HEK293 (cell line): ENCODE measurements at regions not wholly inside any gene's neighbourhood (a gene's known extent, or its start where the extent isn't known, plus 50 kb on each side); places are given as distances from the start of the nearest gene placed in this dataset.

Experiments used
- CTCF ChIA-PET: fragments of 350-600 bp; formaldehyde crosslinking; extraction: SDS; loops from one replicate; lab custom pipeline; 2021; ENCODE audit warnings: antibody characterized with exemption; lab: Yijun Ruan, JAX
- POLR2A ChIA-PET: fragments of 300-600 bp; formaldehyde crosslinking; extraction: SDS; loops from one replicate; lab custom pipeline; 2020; ENCODE audit warnings: antibody characterized with exemption, inconsistent platforms; lab: Yijun Ruan, JAX
- H3K27ac ChIP-seq: fragments of 200-500 bp; sonication (Bioruptor generic); 2 replicates; pipeline ENCODE4 v1.5.1; 2014; ENCODE audit warnings: low read depth, low read length, control low read depth, inconsistent platforms; ENCODE audit errors: extremely low read depth
- H3K36me3 ChIP-seq, 2 experiments: fragments of 200-500 bp in 1 of 2; sonication (Bioruptor generic) in 1 of 2; 1 replicate in 1 of 2; 2 replicates in 1 of 2; pipeline ENCODE4 v1.5.1; 2014 to 2017; ENCODE audit warnings: inconsistent platforms in 2 of 2, low read length in 2 of 2; ENCODE audit not compliant: control insufficient read depth in 2 of 2, insufficient read depth in 1 of 2
- H3K4me1 ChIP-seq: fragments of 200-500 bp; sonication (Bioruptor generic); 2 replicates; pipeline ENCODE4 v1.5.1; 2014; ENCODE audit warnings: mild to moderate bottlenecking, low read length, inconsistent platforms; ENCODE audit not compliant: control insufficient read depth, insufficient read depth
- H3K4me3 ChIP-seq: 2 replicates; pipeline ENCODE4 v1.5.1; 2011; ENCODE audit warnings: low read depth, mild to moderate bottlenecking, control low read depth, low read length, moderate library complexity
- H3K9me3 ChIP-seq: fragments of 200-500 bp; sonication (Bioruptor generic); 2 replicates; pipeline ENCODE4 v1.5.1; 2014; ENCODE audit warnings: low read depth, low read length, inconsistent platforms; ENCODE audit not compliant: control insufficient read depth, insufficient read depth
- GFI1B ChIP-seq: fragments of 450-650 bp; formaldehyde crosslinking; IDR thresholded peaks from 2 replicates; pipeline ENCODE4 v1.5.1; 2016; ENCODE audit warnings: missing biosample characterization, missing genetic modification characterization
- GLI2 ChIP-seq: fragments of 450-650 bp; formaldehyde crosslinking; IDR thresholded peaks from 2 replicates; pipeline ENCODE4; 2017; ENCODE audit warnings: missing biosample characterization, missing genetic modification characterization, low read depth, borderline replicate concordance
- GLIS2 ChIP-seq: fragments of 450-650 bp; formaldehyde crosslinking; IDR thresholded peaks from 2 replicates; pipeline ENCODE4 v1.5.1; 2016; ENCODE audit warnings: missing biosample characterization, missing genetic modification characterization
- HOXC10 ChIP-seq: sonication (generic); formaldehyde crosslinking; IDR thresholded peaks from 2 replicates; pipeline ENCODE4 v1.8.1; 2023; ENCODE audit warnings: mild to moderate bottlenecking, missing genetic modification reagents
- KLF1 ChIP-seq: fragments of 450-650 bp; formaldehyde crosslinking; IDR thresholded peaks from 2 replicates; pipeline ENCODE4 v1.5.1; 2016; ENCODE audit warnings: missing biosample characterization, missing genetic modification characterization
- KLF16 ChIP-seq: fragments of 450-650 bp; formaldehyde crosslinking; IDR thresholded peaks from 2 replicates; pipeline ENCODE4 v1.5.1; 2017; ENCODE audit warnings: missing biosample characterization, missing genetic modification characterization
- SP2 ChIP-seq: fragments of 450-650 bp; formaldehyde crosslinking; IDR thresholded peaks from 2 replicates; pipeline ENCODE4 v1.5.1; 2016; ENCODE audit warnings: missing biosample characterization, missing genetic modification characterization
- ZBTB17 ChIP-seq: fragments of 450-650 bp; formaldehyde crosslinking; IDR thresholded peaks from 2 replicates; pipeline ENCODE4 v1.5.1; 2016; ENCODE audit warnings: missing biosample characterization, missing genetic modification characterization
- ZFP41 ChIP-seq: fragments of 450-650 bp; formaldehyde crosslinking; IDR thresholded peaks from 2 replicates; pipeline ENCODE4 v1.5.1; 2016; ENCODE audit warnings: missing biosample characterization, missing genetic modification characterization, borderline replicate concordance
- ZNF121 ChIP-seq: fragments of 450-650 bp; formaldehyde crosslinking; IDR thresholded peaks from 2 replicates; pipeline ENCODE4 v1.5.1; 2016; ENCODE audit warnings: missing biosample characterization, missing genetic modification characterization
- ZNF175 ChIP-seq: fragments of 450-650 bp; formaldehyde crosslinking; IDR thresholded peaks from 2 replicates; pipeline ENCODE4 v1.5.1; 2016; ENCODE audit warnings: missing biosample characterization, missing genetic modification characterization
- ZNF214 ChIP-seq: fragments of 450-650 bp; formaldehyde crosslinking; IDR thresholded peaks from 2 replicates; pipeline ENCODE4 v1.5.1; 2017; ENCODE audit warnings: missing biosample characterization, mild to moderate bottlenecking, missing genetic modification characterization, borderline replicate concordance
- ZNF311 ChIP-seq: fragments of 450-650 bp; formaldehyde crosslinking; IDR thresholded peaks from 2 replicates; pipeline ENCODE4 v1.5.1; 2017; ENCODE audit warnings: missing biosample characterization, missing genetic modification characterization, borderline replicate concordance
- ZNF37A ChIP-seq: fragments of 450-650 bp; IDR thresholded peaks from 2 replicates; pipeline ENCODE4 v1.5.1; 2018; ENCODE audit warnings: missing biosample characterization, missing genetic modification characterization
- ZNF555 ChIP-seq: fragments of 450-650 bp; formaldehyde crosslinking; conservative IDR thresholded peaks from 2 replicates; pipeline ENCODE4 v1.5.1; 2017; ENCODE audit warnings: missing biosample characterization, mild to moderate bottlenecking, missing genetic modification characterization, inconsistent platforms
- ZNF560 ChIP-seq: fragments of 450-650 bp; formaldehyde crosslinking; IDR thresholded peaks from 2 replicates; pipeline ENCODE4 v1.5.1; 2017; ENCODE audit warnings: missing biosample characterization, missing genetic modification characterization, borderline replicate concordance
- ZNF561 ChIP-seq: fragments of 450-650 bp; IDR thresholded peaks from 2 replicates; pipeline ENCODE4 v1.5.1; 2018; ENCODE audit warnings: missing biosample characterization, missing genetic modification characterization, borderline replicate concordance
- ZNF629 ChIP-seq: fragments of 450-650 bp; formaldehyde crosslinking; IDR thresholded peaks from 2 replicates; pipeline ENCODE4 v1.5.1; 2017; ENCODE audit warnings: missing biosample characterization, missing genetic modification characterization
- ZNF660 ChIP-seq: fragments of 450-650 bp; IDR thresholded peaks from 2 replicates; pipeline ENCODE4 v1.5.1; 2018; ENCODE audit warnings: missing biosample characterization, mild to moderate bottlenecking, missing genetic modification characterization
- ZNF843 ChIP-seq: fragments of 450-650 bp; formaldehyde crosslinking; IDR thresholded peaks from 2 replicates; pipeline ENCODE4 v1.5.1; 2016; ENCODE audit warnings: missing biosample characterization, missing genetic modification characterization
- TF ChIP-seq, protein P1 (sequence below): fragments of 450-650 bp; formaldehyde crosslinking; IDR thresholded peaks from 2 replicates; pipeline ENCODE4 v1.5.0; 2017; ENCODE audit warnings: missing biosample characterization, missing genetic modification characterization, borderline replicate concordance
- TF ChIP-seq, protein P2 (sequence below): fragments of 450-650 bp; formaldehyde crosslinking; IDR thresholded peaks from 2 replicates; pipeline ENCODE4 v1.5.1; 2017; ENCODE audit warnings: missing biosample characterization, missing genetic modification characterization
- TF ChIP-seq, protein P3 (sequence below): fragments of 450-650 bp; formaldehyde crosslinking; optimal IDR thresholded peaks from 2 replicates; pipeline ENCODE3; 2016; ENCODE audit warnings: missing biosample characterization, mild to moderate bottlenecking, missing genetic modification characterization
- TF ChIP-seq, protein P4 (sequence below): fragments of 450-650 bp; formaldehyde crosslinking; IDR thresholded peaks from 2 replicates; pipeline ENCODE4 v1.5.1; 2017; ENCODE audit warnings: missing biosample characterization, missing genetic modification characterization
- TF ChIP-seq, protein P5 (sequence below): fragments of 450-650 bp; formaldehyde crosslinking; IDR thresholded peaks from 2 replicates; pipeline ENCODE4 v1.5.1; 2016; ENCODE audit warnings: missing biosample characterization, missing genetic modification characterization
- TF ChIP-seq, protein P6 (sequence below): fragments of 450-650 bp; formaldehyde crosslinking; IDR thresholded peaks from 2 replicates; pipeline ENCODE4 v1.5.1; 2016; ENCODE audit warnings: missing biosample characterization, missing genetic modification characterization

DNA sequence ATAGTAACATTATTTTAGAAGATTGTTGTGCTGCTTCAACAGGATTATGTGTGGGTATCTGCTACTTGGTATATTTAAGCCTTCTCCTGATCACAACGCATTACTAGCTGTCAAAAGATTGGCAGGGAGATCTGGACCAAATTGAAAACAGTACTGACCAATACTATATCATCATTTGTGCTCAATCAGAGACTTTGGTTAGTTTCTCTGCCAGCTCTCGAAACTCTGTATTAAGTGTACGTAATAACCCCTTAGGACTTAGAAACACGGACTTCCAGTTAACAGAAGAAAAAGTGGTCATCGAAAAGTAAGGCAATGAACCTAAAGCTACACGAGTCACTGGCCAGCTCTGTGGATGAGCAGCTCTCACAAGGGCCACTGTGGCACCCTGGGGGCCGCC, 146.0 kb downstream of the EVX1 start (continued):
- TF ChIP-seq GLIS2 (tag by site-specific recombination), result no peak
- TF ChIP-seq ZNF660 (tag by site-specific recombination), result no peak
- TF ChIP-seq ZBTB17, result no peak
- TF ChIP-seq, protein P1, sequence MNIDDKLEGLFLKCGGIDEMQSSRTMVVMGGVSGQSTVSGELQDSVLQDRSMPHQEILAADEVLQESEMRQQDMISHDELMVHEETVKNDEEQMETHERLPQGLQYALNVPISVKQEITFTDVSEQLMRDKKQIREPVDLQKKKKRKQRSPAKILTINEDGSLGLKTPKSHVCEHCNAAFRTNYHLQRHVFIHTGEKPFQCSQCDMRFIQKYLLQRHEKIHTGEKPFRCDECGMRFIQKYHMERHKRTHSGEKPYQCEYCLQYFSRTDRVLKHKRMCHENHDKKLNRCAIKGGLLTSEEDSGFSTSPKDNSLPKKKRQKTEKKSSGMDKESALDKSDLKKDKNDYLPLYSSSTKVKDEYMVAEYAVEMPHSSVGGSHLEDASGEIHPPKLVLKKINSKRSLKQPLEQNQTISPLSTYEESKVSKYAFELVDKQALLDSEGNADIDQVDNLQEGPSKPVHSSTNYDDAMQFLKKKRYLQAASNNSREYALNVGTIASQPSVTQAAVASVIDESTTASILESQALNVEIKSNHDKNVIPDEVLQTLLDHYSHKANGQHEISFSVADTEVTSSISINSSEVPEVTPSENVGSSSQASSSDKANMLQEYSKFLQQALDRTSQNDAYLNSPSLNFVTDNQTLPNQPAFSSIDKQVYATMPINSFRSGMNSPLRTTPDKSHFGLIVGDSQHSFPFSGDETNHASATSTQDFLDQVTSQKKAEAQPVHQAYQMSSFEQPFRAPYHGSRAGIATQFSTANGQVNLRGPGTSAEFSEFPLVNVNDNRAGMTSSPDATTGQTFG (tag by site-specific recombination), result no peak
- TF ChIP-seq, protein P2, sequence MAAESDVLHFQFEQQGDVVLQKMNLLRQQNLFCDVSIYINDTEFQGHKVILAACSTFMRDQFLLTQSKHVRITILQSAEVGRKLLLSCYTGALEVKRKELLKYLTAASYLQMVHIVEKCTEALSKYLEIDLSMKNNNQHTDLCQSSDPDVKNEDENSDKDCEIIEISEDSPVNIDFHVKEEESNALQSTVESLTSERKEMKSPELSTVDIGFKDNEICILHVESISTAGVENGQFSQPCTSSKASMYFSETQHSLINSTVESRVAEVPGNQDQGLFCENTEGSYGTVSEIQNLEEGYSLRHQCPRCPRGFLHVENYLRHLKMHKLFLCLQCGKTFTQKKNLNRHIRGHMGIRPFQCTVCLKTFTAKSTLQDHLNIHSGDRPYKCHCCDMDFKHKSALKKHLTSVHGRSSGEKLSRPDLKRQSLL (tag by site-specific recombination), result no peak
- no peak for TF ChIP-seq GLI2 (tag by site-specific recombination)
- no peak for TF ChIP-seq ZFP41 (tag by site-specific recombination)

DNA sequence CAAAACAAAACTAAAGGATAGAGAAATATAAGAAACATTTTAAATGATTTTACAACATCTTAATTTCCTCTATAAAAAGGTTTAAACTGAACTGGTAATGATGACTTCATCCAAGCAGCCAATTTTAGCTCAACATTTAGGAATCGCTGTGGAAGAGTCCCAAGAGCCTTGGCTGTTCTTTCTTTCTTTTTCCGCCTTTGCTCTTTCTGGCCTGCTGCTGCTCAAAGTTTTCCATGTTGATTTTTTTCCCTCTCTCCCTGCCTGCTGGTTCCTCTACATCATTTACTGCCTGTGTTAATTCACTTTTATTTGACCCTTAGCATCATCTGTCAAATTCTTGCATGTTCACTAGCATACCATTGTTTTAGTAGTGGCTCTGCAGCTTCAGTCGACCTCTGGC, 146.9 kb downstream of the EVX1 start:
- ChIA-PET POLR2A (no interaction called here), CTCF (interaction anchor here (0.6 to 1.1 kb wide), 5 partner anchors 13 to 556 kb away, joined by 3 to 9 read pairs (median 4); no protein-coding TSS in a partner anchor)
- no peak overlapping the region for H3K4me3 ChIP-seq
- H3K9me3 ChIP-seq, result no peaks in the 10 kb centered on the region
- TF ChIP-seq GFI1B (tag by site-specific recombination) (no peak), KLF1 (tag by site-specific recombination) (no peak), ZNF214 (tag by site-specific recombination) (no peak), HOXC10 (no peak), ZNF560 (tag by site-specific recombination) (no peak), ZNF175 (tag by site-specific recombination) (no peak), ZNF37A (tag by site-specific recombination) (no peak), KLF16 (tag by site-specific recombination) (no peak)
- TF ChIP-seq, protein P3, sequence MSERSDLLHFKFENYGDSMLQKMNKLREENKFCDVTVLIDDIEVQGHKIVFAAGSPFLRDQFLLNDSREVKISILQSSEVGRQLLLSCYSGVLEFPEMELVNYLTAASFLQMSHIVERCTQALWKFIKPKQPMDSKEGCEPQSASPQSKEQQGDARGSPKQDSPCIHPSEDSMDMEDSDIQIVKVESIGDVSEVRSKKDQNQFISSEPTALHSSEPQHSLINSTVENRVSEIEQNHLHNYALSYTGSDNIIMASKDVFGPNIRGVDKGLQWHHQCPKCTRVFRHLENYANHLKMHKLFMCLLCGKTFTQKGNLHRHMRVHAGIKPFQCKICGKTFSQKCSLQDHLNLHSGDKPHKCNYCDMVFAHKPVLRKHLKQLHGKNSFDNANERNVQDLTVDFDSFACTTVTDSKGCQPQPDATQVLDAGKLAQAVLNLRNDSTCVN (tag by site-specific recombination), result no peak
- no peak overlapping the region for H3K27ac ChIP-seq
- H3K4me1 ChIP-seq, result no peaks in the 10 kb centered on the region
- no peaks in the 10 kb centered on the region for H3K36me3 ChIP-seq

DNA sequence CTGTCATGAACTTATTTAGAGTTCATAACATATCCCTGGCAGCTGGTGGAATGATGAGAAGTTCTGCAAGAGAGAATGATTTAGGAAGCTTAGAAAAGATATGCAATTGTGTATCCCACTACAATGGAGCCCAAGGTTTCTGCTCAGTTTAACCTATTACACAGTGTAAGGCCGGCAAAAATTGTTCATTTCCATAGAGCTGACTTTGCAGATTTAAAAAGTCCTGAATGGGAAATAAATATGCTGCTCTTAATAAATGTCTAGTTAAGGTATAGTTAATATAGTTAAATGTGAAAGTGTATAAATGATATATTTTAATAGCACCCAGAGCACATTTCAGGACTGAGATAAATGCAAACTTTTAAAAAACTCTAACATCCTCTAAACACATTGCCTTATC, 149.9 kb downstream of the EVX1 start:
- POLR2A ChIA-PET, result no interaction called here
- Histone ChIP-seq H3K4me1 (no peaks in the 10 kb centered on the region), H3K9me3 (no peaks in the 10 kb centered on the region), H3K4me3 (no peak overlapping the region), H3K36me3 (no peaks in the 10 kb centered on the region), H3K27ac (no peak overlapping the region)
- CTCF ChIA-PET, result no interaction called here
- TF ChIP-seq ZNF555 (tag by site-specific recombination) (no peak), ZNF121 (tag by site-specific recombination) (no peak), SP2 (tag by site-specific recombination) (no peak), ZNF561 (tag by site-specific recombination) (no peak), ZNF843 (no peak), ZNF311 (tag by site-specific recombination) (no peak), ZNF629 (tag by site-specific recombination) (no peak)
- TF ChIP-seq, protein P4, sequence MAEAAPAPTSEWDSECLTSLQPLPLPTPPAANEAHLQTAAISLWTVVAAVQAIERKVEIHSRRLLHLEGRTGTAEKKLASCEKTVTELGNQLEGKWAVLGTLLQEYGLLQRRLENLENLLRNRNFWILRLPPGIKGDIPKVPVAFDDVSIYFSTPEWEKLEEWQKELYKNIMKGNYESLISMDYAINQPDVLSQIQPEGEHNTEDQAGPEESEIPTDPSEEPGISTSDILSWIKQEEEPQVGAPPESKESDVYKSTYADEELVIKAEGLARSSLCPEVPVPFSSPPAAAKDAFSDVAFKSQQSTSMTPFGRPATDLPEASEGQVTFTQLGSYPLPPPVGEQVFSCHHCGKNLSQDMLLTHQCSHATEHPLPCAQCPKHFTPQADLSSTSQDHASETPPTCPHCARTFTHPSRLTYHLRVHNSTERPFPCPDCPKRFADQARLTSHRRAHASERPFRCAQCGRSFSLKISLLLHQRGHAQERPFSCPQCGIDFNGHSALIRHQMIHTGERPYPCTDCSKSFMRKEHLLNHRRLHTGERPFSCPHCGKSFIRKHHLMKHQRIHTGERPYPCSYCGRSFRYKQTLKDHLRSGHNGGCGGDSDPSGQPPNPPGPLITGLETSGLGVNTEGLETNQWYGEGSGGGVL, result no peak
- TF ChIP-seq, protein P5, sequence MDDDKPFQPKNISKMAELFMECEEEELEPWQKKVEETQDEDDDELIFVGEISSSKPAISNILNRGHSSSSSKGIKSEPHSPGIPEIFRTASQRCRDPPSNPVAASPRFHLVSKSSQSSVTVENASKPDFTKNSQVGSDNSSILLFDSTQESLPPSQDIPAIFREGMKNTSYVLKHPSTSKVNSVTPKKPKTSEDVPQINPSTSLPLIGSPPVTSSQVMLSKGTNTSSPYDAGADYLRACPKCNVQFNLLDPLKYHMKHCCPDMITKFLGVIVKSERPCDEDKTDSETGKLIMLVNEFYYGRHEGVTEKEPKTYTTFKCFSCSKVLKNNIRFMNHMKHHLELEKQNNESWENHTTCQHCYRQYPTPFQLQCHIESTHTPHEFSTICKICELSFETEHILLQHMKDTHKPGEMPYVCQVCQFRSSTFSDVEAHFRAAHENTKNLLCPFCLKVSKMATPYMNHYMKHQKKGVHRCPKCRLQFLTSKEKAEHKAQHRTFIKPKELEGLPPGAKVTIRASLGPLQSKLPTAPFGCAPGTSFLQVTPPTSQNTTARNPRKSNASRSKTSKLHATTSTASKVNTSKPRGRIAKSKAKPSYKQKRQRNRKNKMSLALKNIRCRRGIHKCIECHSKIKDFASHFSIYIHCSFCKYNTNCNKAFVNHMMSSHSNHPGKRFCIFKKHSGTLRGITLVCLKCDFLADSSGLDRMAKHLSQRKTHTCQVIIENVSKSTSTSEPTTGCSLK (tag by site-specific recombination), result no peak
- TF ChIP-seq, protein P6, sequence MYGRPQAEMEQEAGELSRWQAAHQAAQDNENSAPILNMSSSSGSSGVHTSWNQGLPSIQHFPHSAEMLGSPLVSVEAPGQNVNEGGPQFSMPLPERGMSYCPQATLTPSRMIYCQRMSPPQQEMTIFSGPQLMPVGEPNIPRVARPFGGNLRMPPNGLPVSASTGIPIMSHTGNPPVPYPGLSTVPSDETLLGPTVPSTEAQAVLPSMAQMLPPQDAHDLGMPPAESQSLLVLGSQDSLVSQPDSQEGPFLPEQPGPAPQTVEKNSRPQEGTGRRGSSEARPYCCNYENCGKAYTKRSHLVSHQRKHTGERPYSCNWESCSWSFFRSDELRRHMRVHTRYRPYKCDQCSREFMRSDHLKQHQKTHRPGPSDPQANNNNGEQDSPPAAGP, result no peak
